Stimulated activated naive CD8-positive, alpha-beta T cell treated with anti-CD3 and anti-CD28 coated beads, Interleukin-15, Interleukin-2, amounts not matched to agents 100 ng/mL and 50 ng/mL, for 24 hours (primary cell): ENCODE measurements at regions not wholly inside any gene's neighbourhood (a gene's known extent, or its start where the extent isn't known, plus 50 kb on each side); places are given as distances from the start of the nearest gene placed in this dataset.
A peak's percentile ranks its signal among the peaks of the same experiment; 100 is the strongest.
"Not testable (repeated sequence)": the region's sequence is repeated elsewhere in the genome, so short reads cannot be mapped to it uniquely, and the experiment has no call there.

Experiments
- H3K27ac Mint-ChIP-seq: one replicate; pipeline ENCODE4 v1.8.0; 2021; ENCODE audit warnings: mild to moderate bottlenecking, mixed read lengths
- H3K27me3 Mint-ChIP-seq: one replicate; pipeline ENCODE4 v1.8.0; 2021; ENCODE audit warnings: mixed read lengths
- H3K36me3 Mint-ChIP-seq: one replicate; pipeline ENCODE4 v1.8.0; 2021; ENCODE audit warnings: low read depth, mixed read lengths
- H3K4me1 Mint-ChIP-seq: one replicate; pipeline ENCODE4 v1.8.0; 2021; ENCODE audit warnings: low read depth, mixed read lengths
- H3K4me3 Mint-ChIP-seq: one replicate; pipeline ENCODE4 v1.8.0; 2021; ENCODE audit warnings: mild to moderate bottlenecking, mixed read lengths
- H3K9me3 Mint-ChIP-seq: one replicate; pipeline ENCODE4 v1.8.0; 2021; ENCODE audit warnings: mixed read lengths

DNA sequence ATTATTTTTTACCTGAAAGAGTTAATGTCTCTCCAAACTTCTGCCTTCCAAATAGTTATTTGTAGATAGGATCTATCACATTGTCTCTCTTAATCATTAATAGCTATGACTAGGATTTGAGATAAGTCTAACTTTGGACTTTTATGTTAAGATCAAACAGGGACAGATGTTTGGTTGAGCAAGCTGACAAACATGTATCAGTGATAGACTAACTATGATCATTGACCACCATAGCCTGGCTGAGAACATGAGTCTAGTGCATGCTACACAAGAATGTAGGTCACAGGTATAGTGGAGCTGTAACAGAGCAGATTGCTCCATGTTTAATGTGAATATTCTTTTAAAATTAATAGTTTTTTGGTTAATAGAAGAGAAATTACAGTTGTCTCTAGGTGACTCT is 52.0 kb downstream of the SYT15B start:
- not testable (repeated sequence) for H3K9me3 Mint-ChIP-seq, H3K4me1 Mint-ChIP-seq, H3K36me3 Mint-ChIP-seq, H3K27me3 Mint-ChIP-seq, H3K27ac Mint-ChIP-seq, H3K4me3 Mint-ChIP-seq

DNA sequence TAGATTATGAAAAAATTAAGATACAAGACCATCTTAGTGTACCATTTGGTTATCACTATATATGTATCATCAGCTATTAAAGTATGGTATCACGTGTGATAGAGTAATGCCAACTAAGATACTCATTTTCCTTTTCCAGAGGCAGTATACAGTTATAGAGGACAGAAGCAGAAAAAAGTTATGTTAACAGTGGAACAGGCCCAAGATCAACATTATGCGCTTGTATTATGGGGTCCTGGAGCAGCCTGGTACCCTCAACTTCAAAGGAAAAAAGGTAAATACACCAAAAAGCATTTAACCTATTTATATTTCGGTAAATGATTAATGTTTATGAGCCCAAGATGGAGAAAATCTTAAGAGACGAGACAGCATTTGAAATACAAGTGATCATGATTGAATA is 52.9 kb downstream of the SYT15B start:
- not testable (repeated sequence) for H3K9me3 Mint-ChIP-seq, H3K36me3 Mint-ChIP-seq, H3K27me3 Mint-ChIP-seq, H3K4me1 Mint-ChIP-seq, H3K27ac Mint-ChIP-seq, H3K4me3 Mint-ChIP-seq

DNA sequence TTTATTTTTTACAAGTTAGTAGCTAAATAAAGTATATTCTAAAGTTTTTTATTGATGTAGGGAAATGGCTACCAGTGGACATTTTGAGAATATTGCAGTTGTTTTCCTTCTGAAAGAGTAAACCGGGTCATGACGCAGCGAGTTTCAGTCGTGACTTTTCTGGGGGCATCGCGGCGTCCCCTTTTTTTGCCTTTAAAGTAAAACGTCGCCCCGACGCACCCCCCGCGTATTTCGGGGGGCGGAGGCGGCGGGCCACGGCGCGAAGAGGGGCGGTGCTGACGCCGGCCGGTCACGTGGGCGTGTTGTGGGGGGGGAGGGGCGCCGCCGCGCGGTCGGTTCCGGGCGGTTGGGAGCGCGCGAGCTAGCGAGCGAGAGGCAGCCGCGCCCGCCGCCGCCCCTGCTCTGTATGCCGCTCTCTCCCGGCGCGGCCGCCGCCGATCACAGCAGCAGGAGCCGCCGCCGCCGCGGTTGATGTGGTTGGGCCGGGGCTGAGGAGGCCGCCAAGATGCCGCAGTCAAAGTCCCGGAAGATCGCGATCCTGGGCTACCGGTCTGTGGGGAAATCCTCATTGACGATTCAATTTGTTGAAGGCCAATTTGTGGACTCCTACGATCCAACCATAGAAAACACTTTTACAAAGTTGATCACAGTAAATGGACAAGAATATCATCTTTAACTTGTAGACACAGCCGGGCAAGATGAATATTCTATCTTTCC is 57.5 kb downstream of the SYT15B start:
- not testable (repeated sequence) for H3K36me3 Mint-ChIP-seq, H3K4me1 Mint-ChIP-seq, H3K9me3 Mint-ChIP-seq, H3K27me3 Mint-ChIP-seq
- Mint-ChIP-seq H3K4me3 (peak overlapping the region; percentile 72), H3K27ac (peak overlapping the region; percentile 40)

DNA sequence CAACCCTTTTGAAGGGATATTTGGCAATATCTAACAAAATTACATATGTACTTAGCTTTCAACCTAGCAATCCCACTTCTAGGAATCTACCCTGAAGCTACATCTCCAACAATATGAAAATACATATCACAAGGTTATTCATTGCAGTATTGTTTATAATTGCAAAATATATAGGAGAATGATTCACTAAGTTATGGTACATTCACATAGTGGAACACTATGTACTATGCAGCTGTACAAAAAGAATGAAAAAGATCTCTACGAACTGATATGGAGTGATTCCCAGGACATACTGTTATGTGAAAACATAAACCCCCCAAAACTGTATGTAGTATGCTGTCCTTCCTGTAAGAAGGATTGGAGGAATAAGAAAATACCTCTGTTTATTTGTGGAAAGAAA is 62.1 kb downstream of the SYT15B start:
- not testable (repeated sequence) for H3K4me3 Mint-ChIP-seq, H3K9me3 Mint-ChIP-seq, H3K27me3 Mint-ChIP-seq, H3K4me1 Mint-ChIP-seq, H3K27ac Mint-ChIP-seq, H3K36me3 Mint-ChIP-seq

DNA sequence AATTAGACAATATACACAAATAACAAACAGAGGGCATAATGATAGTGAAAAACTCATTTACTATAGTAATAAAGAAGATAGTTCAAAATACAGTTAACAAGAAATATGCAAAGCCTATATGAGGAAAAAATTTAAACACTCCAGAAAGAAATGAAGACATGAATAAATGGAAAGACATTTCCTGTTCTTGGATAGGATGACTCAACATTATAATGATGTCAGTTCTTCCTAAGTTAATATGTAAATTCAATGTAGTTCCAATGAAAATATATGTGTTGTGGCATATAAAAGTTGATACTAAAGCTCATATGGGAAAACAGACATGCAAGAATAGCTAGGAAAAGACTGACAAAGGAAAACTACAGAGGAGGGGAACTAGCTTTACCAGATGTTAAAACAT is 63.5 kb downstream of the SYT15B start:
- H3K4me1 Mint-ChIP-seq, H3K4me3 Mint-ChIP-seq, H3K27me3 Mint-ChIP-seq, H3K9me3 Mint-ChIP-seq, H3K27ac Mint-ChIP-seq, H3K36me3 Mint-ChIP-seq: not testable (repeated sequence)

DNA sequence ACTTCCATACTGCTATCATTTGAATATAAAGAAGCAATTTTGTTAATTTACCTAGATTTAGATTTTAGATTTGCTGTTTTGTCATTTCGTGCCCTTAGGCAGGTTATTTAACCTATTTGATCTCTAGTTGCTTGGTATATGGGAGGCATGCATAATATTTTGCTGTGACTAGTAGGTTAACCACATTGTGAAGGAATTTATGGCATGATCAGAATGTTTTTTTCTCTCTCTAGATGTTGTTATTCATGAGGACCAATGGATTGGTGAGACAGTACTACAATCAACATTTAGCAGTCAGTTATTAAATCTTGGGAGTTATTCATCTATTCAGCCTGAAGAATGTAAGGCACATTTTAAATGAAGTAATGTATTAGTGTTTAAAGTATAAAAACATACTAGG is 67.2 kb downstream of the SYT15B start:
- H3K27me3 Mint-ChIP-seq, H3K4me1 Mint-ChIP-seq, H3K27ac Mint-ChIP-seq, H3K9me3 Mint-ChIP-seq, H3K4me3 Mint-ChIP-seq, H3K36me3 Mint-ChIP-seq: not testable (repeated sequence)

DNA sequence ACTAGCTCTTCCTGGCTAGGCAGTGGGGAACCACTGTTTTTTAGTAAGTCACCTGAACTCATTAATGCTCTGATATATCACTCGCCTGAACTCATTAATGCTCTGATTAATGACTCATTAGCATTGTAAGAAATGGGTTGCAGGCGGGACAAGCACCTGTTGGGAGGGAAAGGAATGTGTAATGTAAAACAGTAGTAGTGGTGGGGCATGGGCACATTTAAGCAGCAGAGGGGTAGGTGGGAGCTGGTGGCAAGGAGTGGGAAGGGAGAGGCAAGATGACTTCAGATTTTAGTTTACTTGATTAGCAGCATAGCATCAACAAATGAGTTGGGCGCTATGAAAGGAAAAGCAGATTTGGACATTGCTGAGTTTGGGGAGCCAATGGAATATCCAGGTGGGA is 68.2 kb downstream of the SYT15B start:
- H3K4me1 Mint-ChIP-seq, H3K4me3 Mint-ChIP-seq, H3K27me3 Mint-ChIP-seq, H3K9me3 Mint-ChIP-seq, H3K36me3 Mint-ChIP-seq, H3K27ac Mint-ChIP-seq: not testable (repeated sequence)

DNA sequence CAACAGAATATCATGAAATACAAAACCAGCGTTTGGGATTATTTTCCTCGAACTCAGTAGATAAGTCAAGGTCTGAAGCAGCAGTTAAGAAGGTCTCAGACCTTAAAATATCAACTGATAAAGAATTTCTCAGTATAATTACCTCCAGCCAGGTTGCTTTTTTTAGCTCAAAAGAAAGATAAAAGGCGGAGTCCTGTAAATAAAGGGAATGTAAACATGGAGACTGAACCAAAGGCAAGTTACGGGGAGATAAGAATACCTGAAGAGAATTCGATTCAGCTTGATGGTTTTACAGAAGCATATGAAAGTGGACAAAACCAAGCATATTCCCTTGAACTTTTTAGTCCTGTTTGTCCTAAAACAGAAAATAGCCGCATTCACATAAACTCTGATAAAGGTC is 73.1 kb downstream of the SYT15B start:
- not testable (repeated sequence) for H3K27me3 Mint-ChIP-seq, H3K9me3 Mint-ChIP-seq, H3K27ac Mint-ChIP-seq, H3K4me1 Mint-ChIP-seq, H3K4me3 Mint-ChIP-seq, H3K36me3 Mint-ChIP-seq

DNA sequence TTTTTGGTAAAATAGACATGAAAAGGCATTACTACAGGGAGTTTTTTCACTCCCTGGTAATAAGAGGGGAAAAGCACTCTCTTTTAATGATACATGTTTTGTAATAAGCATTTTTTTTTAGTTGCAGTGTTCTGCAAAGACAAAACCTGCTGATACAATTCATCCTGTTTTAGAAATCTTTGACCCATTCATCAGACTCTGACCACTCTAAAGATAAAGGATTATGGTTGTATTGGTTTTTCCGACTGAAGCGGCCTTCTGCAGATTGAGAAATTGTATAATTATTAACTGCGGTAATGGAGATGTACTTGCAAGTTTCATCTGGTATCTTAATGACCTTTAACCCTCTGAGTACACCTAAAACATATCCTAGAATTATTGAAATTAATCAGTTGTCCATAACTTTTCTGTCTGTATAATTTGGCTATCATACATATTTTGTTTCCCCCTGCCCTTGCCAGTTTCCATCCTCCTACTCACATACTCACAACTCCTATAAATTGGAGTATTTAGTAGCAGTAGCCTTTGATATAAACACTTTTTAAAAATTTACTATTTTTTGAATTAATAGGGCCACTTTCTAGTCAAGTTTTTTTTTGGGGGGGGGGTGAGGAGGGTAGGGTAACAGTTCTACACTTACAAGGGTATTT is 79.4 kb downstream of the SYT15B start:
- H3K4me1 Mint-ChIP-seq, H3K36me3 Mint-ChIP-seq, H3K27ac Mint-ChIP-seq: not testable (repeated sequence)

DNA sequence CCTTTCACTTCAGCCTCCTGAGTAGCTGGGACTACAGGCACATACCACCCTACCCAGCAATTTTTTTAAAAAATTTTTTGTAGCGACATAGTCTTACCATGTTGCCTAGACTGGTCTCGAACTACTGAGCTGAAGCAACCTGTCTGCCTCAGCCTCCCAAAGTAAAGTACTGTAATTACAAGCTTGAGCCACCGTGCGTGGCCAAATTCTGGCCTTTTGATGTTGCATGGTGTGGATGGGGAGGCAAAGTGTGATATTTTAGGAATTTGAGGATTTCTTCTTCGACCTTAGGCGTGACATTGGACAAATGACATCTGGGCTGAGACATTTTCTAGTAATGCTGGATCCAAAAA is 81.8 kb downstream of the SYT15B start:
- H3K36me3 Mint-ChIP-seq, H3K4me1 Mint-ChIP-seq, H3K9me3 Mint-ChIP-seq, H3K4me3 Mint-ChIP-seq, H3K27ac Mint-ChIP-seq, H3K27me3 Mint-ChIP-seq: not testable (repeated sequence)

More for the DNA sequence above, 79.4 kb downstream of the SYT15B start:
- H3K9me3 Mint-ChIP-seq, H3K4me3 Mint-ChIP-seq, H3K27me3 Mint-ChIP-seq: not testable (repeated sequence)

DNA sequence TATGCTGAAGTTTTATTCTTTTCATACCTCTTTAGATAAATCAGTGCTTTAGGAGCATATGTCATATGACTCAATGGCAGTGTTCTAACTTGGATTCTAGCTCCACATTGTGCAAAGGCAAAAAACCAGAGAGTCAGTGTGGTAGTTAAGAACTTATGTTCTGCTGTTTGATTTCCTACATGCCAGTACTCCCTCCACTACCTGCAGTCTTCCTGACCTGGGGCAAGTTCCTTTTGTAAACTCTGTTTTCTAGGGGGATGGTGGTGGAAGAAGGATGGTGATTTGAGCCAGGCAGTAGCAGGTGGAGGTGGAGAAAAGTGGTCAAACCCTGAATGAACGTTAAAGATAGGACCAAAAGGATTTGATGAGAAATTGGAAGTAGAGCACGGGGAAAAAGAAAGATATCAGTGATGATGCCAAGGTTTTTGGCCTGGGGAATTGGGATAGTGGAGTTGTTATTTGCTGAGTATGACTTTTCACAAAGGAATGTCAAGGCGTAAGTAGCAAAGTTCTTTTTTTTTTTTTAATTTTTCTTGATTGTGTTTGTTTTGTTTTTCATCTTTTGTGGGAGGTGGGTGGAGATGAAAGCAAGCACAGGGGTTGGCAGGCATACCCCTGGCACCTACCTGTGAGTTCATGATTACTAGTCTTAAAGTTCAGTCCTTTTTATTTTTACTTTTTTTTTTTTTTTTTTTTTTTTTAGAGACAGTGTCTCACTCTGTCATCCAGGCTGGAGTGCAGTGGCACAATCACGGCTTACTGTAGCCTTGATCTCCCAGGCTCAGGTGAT is 82.3 kb downstream of the SYT15B start:
- H3K4me3 Mint-ChIP-seq, H3K9me3 Mint-ChIP-seq, H3K27ac Mint-ChIP-seq, H3K27me3 Mint-ChIP-seq, H3K36me3 Mint-ChIP-seq, H3K4me1 Mint-ChIP-seq: not testable (repeated sequence)

DNA sequence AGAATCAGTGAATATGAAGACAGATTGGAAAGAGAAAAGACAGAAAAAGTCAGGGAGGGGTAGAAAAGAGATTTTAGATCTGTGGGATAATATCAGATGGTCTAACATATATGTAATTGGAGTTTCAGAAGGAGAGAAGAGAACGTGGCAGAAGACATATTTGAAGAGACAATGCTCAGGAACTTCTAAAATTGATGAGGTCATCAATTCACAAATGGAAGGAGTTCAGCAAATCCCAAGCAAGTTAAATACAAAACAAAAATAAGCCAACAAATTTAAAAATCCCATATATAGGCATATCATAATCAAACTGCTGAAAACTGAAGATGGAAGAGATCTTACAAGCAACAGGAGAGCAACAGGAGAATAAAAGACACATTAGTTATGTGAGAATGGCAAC is 87.3 kb downstream of the SYT15B start:
- H3K4me1 Mint-ChIP-seq, H3K27ac Mint-ChIP-seq, H3K36me3 Mint-ChIP-seq, H3K9me3 Mint-ChIP-seq, H3K4me3 Mint-ChIP-seq: not testable (repeated sequence)
- peaks cover 12% of the 10 kb centered on the region for H3K27me3 Mint-ChIP-seq

DNA sequence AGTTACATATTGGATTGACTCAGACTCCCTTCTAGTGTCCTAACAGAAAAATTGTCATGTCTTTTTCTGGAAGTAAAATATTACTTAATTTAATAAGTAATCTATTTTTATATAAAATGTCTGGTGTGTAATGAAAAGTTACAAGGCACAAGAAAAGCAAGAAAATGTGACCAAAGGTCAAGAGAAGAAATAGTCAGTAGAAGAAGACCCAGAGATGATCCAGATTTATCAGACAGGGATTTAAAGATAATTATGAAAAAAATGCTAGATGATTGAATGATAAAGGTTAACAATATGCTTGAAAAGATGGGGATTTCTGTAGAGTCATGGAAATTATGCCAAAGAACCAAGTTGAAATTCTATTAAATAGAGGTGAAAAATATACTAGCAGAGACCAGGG is 87.8 kb downstream of the SYT15B start:
- H3K27ac Mint-ChIP-seq, result not testable (repeated sequence)

DNA sequence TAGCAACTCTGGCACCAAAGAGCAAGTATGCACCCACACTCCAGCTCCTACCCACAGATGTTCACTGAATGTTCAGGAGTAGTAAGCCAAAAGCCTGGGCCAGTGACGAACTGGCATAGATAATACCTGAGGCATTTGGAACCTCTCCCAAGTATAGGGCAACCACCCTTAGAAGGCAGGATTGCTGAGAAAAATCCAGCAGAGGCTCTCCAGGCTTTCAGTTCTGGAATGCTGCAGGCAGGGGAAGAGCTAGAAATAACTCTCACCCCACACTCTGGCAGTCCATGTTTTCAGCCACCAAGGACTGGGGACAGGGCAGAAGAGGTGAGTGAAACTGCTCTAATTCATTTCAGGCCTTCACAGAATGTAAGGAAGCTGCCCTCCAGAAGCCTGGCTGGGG is 90.3 kb downstream of the SYT15B start:
- H3K4me3 Mint-ChIP-seq, H3K27ac Mint-ChIP-seq, H3K4me1 Mint-ChIP-seq, H3K36me3 Mint-ChIP-seq, H3K9me3 Mint-ChIP-seq: not testable (repeated sequence)
- peaks cover 14% of the 10 kb centered on the region for H3K27me3 Mint-ChIP-seq

More for the DNA sequence above, 87.8 kb downstream of the SYT15B start:
- peaks cover 12% of the 10 kb centered on the region for H3K27me3 Mint-ChIP-seq
- not testable (repeated sequence) for H3K36me3 Mint-ChIP-seq, H3K4me1 Mint-ChIP-seq, H3K4me3 Mint-ChIP-seq, H3K9me3 Mint-ChIP-seq

DNA sequence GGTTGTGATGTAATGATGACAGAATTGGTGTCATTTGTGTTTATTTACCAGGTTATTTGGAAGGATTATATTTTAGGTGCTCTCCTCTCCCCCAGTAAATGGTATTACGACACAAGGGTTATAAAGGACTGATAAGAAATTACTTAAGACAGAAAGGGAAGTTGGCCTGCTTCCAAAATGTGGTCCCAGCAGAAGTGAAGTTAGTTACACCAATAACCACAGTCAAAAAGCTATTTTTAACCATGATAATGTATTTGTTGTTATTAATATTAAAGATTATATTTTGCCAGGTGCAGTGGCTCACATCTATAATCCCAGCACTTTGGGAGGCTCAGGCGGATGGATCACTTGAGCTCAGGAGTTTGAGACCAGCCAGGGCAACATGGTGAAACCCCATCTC is 92.5 kb downstream of the SYT15B start:
- not testable (repeated sequence) for H3K27ac Mint-ChIP-seq, H3K36me3 Mint-ChIP-seq, H3K4me3 Mint-ChIP-seq, H3K9me3 Mint-ChIP-seq, H3K4me1 Mint-ChIP-seq
- H3K27me3 Mint-ChIP-seq, result peaks cover 17% of the 10 kb centered on the region
